ENCODE measurements at regions not wholly inside any gene's neighbourhood (a gene's known extent, or its start where the extent isn't known, plus 50 kb on each side); places are given as distances from the start of the nearest gene placed in this dataset.

GRCh38 chr14:28323951-28324741 lies 442.4 kb upstream of the FOXG1 start:
- TF ChIP-seq, protein P1, sequence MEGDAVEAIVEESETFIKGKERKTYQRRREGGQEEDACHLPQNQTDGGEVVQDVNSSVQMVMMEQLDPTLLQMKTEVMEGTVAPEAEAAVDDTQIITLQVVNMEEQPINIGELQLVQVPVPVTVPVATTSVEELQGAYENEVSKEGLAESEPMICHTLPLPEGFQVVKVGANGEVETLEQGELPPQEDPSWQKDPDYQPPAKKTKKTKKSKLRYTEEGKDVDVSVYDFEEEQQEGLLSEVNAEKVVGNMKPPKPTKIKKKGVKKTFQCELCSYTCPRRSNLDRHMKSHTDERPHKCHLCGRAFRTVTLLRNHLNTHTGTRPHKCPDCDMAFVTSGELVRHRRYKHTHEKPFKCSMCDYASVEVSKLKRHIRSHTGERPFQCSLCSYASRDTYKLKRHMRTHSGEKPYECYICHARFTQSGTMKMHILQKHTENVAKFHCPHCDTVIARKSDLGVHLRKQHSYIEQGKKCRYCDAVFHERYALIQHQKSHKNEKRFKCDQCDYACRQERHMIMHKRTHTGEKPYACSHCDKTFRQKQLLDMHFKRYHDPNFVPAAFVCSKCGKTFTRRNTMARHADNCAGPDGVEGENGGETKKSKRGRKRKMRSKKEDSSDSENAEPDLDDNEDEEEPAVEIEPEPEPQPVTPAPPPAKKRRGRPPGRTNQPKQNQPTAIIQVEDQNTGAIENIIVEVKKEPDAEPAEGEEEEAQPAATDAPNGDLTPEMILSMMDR (optimal IDR thresholded peaks at IDR 0.05 in 1 of 3, IDR thresholded peaks at IDR 0.05 in 1 of 3, conservative IDR thresholded peaks at IDR 0.05 in 1 of 3; ENCODE audit: extremely low read depth in 1 of 3, insufficient read depth in 2 of 3, low read length in 3 of 3) = no peak
- no peak for TF ChIP-seq EZH2 (IDR thresholded peaks at IDR 0.05; ENCODE audit: low read length)

All from keratinocyte (primary cell).